Naive thymus-derived CD4-positive, alpha-beta T cell (primary cell): ENCODE measurements at regions not wholly inside any gene's neighbourhood (a gene's known extent, or its start where the extent isn't known, plus 50 kb on each side); places are given as distances from the start of the nearest gene placed in this dataset.

Experiments
- ATAC-seq: fragments of 150-1000 bp; cut with Tn5 transposase; 2 replicates; pipeline ENCODE4 v1.10.0; 2021; ENCODE audit warnings: mild to moderate bottlenecking, moderate library complexity
- CTCF ChIA-PET: fragments of 350-600 bp; sonication (Branson Sonifier 250); formaldehyde crosslinking; loops from one replicate; lab custom pipeline; 2021; ENCODE audit warnings: antibody characterized with exemption; lab: Charles Lee
- POLR2A ChIA-PET: fragments of 350-600 bp; sonication (Branson Sonifier 250); formaldehyde crosslinking; loops from one replicate; lab custom pipeline; 2021; ENCODE audit warnings: antibody characterized with exemption, inconsistent platforms; lab: Charles Lee
- DNase-seq, 9 donors: peaks; one replicate each; pipeline versions ENCODE4 v3.0.0 to v3.0.0-alpha.2; 2020 to 2022; ENCODE audit warnings: mixed read lengths in 1 of 9
- H3K27ac ChIP-seq: one replicate; pipeline ENCODE4 v1.7.0; 2013; ENCODE audit warnings: mild to moderate bottlenecking, low read depth, low read length, moderate library complexity
- H3K27me3 ChIP-seq, 2 donors: one replicate each; pipeline ENCODE4 v1.7.0; 2013; ENCODE audit warnings: low read length in 2 of 2, mild to moderate bottlenecking in 2 of 2, moderate library complexity in 2 of 2; ENCODE audit not compliant: control insufficient read depth in 2 of 2, insufficient read depth in 2 of 2
- H3K36me3 ChIP-seq, 3 experiments: 1 replicate in 2 of 3; 2 replicates in 1 of 3; pipeline ENCODE4 v1.7.0; 2013; ENCODE audit warnings: low read length in 3 of 3, mild to moderate bottlenecking in 3 of 3, moderate library complexity in 1 of 3; ENCODE audit not compliant: insufficient read depth in 3 of 3, control insufficient read depth in 2 of 3
- H3K4me1 ChIP-seq, 2 donors: one replicate each; pipeline ENCODE4 v1.7.0; 2013; ENCODE audit warnings: low read length in 2 of 2, mild to moderate bottlenecking in 2 of 2, moderate library complexity in 1 of 2; ENCODE audit not compliant: control insufficient read depth in 2 of 2, insufficient read depth in 2 of 2
- H3K4me3 ChIP-seq: 2 replicates; pipeline ENCODE4 v1.7.0; 2013; ENCODE audit warnings: mild to moderate bottlenecking, low read length
- H3K9me3 ChIP-seq, 3 experiments: 1 replicate in 2 of 3; 2 replicates in 1 of 3; pipeline ENCODE4 v1.7.0; 2013; ENCODE audit warnings: low read length in 3 of 3; ENCODE audit not compliant: control insufficient read depth in 2 of 3
- H3K27ac Mint-ChIP-seq, 9 donors: one replicate each; pipeline ENCODE4 v1.8.0; 2020 to 2022; ENCODE audit warnings: mixed read lengths in 9 of 9, mild to moderate bottlenecking in 8 of 9, moderate library complexity in 5 of 9, inconsistent platforms in 2 of 9
- H3K27me3 Mint-ChIP-seq, 5 donors: one replicate each; pipeline ENCODE4 v1.8.0; 2021 to 2022; ENCODE audit warnings: mixed read lengths in 5 of 5, mild to moderate bottlenecking in 1 of 5
- H3K36me3 Mint-ChIP-seq, 5 donors: one replicate each; pipeline ENCODE4 v1.8.0; 2020 to 2022; ENCODE audit warnings: mixed read lengths in 5 of 5, mild to moderate bottlenecking in 3 of 5, inconsistent platforms in 1 of 5
- H3K4me1 Mint-ChIP-seq, 7 donors: one replicate each; pipeline ENCODE4 v1.8.0; 2020 to 2022; ENCODE audit warnings: mixed read lengths in 7 of 7, mild to moderate bottlenecking in 3 of 7, inconsistent platforms in 1 of 7
- H3K4me3 Mint-ChIP-seq, 10 donors: one replicate each; pipeline ENCODE4 v1.8.0; 2020 to 2022; ENCODE audit warnings: mild to moderate bottlenecking in 10 of 10, mixed read lengths in 10 of 10, moderate library complexity in 6 of 10, inconsistent platforms in 2 of 10
- H3K9me3 Mint-ChIP-seq, 11 donors: one replicate each; pipeline ENCODE4 v1.8.0; 2020 to 2022; ENCODE audit warnings: mixed read lengths in 11 of 11, mild to moderate bottlenecking in 4 of 11, inconsistent platforms in 1 of 11, moderate library complexity in 1 of 11
- intact Hi-C, 2 donors: fragments of 100-400 bp; cut with micrococcal nuclease; formaldehyde crosslinking; loops; one replicate each; pipeline ENCODE4 v1.15.1; 2023

DNA sequence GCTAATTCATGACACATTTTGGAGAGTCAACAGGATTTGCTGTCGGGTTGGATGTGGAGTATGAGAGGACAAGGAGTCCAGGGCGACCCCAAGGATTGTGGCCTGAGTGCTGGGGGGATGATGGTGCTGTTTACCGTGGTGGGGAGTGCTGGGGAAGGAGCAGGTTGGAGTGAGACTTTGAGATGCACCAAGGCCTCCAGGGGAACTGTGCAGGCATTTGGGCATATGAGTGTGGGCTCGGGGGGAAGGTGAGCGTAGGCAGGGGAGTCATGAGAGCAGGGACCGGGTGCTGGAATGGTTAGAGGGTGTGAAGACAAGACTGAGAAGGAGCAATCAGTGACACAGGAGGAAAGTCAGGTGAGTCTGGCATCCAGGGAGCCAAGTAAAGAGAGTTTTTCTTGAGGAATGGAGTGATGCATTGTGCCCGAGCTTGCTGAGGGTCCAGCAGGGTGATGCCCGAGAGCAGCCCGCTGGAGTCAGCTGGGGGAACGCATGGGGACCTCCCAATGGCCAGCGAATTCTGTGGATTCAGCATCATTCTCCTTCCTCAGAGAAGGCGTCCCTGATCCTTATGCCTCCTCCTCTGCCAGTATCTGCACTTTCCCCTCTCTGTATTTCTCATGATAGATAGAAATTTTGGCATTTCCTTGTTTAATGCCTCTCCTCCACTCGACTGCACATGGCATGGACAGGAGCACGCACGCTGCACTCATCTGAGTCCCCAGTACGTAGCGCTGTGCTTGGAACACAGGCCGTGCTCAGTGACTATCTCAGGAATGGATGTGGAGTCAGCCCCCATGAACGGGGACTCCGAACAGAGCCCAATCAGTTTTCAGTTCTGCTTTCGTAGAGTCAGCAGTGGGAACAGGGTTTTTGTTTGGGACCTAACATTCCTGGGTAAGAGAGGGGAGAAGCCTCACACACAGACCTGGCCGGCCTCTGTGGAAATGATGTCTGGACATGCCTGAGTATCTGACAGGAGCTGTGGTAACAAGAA lies 52.1 kb upstream of the ETV3 start:
- Histone ChIP-seq H3K4me1 (no peaks in the 10 kb centered on the region), H3K27me3 (peaks cover 0 to 3% of the 10 kb centered on the region in 2 donors), H3K36me3 (no peaks in the 10 kb centered on the region), H3K4me3 (no peak overlapping the region), H3K27ac (no peak overlapping the region), H3K9me3 (no peaks in the 10 kb centered on the region)
- Mint-ChIP-seq H3K36me3 (no peaks in the 10 kb centered on the region), H3K27ac (no peak overlapping the region), H3K27me3 (peaks cover 33 to 56% (median 51%) of the 10 kb centered on the region in 5 donors), H3K9me3 (no peaks in the 10 kb centered on the region), H3K4me3 (no peak overlapping the region), H3K4me1 (peaks cover 0 to 12% (median 11%) of the 10 kb centered on the region in 7 donors)
- POLR2A ChIA-PET: no interaction called here
- intact Hi-C loops: loop anchor here in 1 of 2 donors (10.0 kb wide), 1 partner anchor 935 kb away; a partner anchor contains a TSS
- CTCF ChIA-PET: no interaction called here
- ATAC-seq (no peak), DNase-seq (no peak)

DNA sequence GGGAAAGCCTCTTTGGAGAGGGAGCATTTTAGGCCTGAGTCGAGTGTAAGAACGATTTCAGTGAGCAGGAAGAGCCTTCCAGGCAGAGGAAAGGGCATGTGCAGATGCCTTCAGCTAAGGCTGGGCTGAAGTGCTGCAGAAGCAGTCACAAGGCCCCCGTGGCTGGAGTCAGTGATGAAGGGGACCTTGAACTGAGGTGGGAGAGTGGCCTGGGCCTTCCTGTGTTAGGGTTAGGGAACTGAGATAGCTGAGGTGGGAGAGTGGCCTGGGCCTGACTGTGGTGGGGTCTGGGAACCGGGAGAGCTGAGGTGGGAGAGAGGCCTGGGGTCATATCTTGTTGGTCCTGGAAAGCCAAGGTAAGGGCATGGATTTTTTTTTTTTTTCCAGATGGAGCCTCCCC lies 50.9 kb upstream of the ETV3 start:
- no peaks in the 10 kb centered on the region for H3K4me1 ChIP-seq
- Mint-ChIP-seq H3K4me3 (no peak overlapping the region), H3K27ac (no peak overlapping the region), H3K4me1 (peaks cover 0 to 9% (median 9%) of the 10 kb centered on the region in 7 donors), H3K36me3 (no peaks in the 10 kb centered on the region), H3K9me3 (no peaks in the 10 kb centered on the region), H3K27me3 (peaks cover 34 to 51% (median 49%) of the 10 kb centered on the region in 5 donors)
- ATAC-seq: no peak
- H3K36me3 ChIP-seq: no peaks in the 10 kb centered on the region
- H3K9me3 ChIP-seq: no peaks in the 10 kb centered on the region
- H3K27me3 ChIP-seq: peaks cover 0 to 2% of the 10 kb centered on the region in 2 donors
- H3K27ac ChIP-seq: no peak overlapping the region
- POLR2A ChIA-PET: no interaction called here
- intact Hi-C loops: no loop called here
- no peak for DNase-seq
- CTCF ChIA-PET: no interaction called here
- no peak overlapping the region for H3K4me3 ChIP-seq
